ENCODE measurements at regions not wholly inside any gene's neighbourhood (a gene's known extent, or its start where the extent isn't known, plus 50 kb on each side); places are given as distances from the start of the nearest gene placed in this dataset.

DNA sequence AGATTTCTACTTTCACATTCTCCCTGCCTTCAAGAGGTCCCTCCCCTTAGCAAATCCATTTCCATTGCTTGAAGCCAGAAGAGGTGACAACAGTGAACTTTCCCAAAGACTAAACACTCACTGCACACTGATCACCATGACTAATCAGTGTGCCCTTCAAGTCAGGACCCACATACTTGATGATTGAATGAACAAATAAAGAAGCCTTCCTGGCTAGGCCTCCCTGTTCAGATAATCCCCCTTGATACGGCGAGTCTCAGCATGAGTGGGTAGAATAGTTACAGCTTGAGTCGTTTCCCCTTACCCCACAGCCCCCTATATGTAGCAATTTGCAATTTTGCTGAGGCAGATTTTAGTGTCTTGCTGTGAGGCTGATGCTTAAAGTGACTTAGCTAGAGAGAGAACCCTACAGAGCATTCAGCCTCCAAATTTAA lies 102.2 kb downstream of the UNC5CL start:
- TF ChIP-seq CTCF (conservative IDR thresholded peaks at IDR 0.05; ENCODE audit: low read depth, low read length) (no peak), EZH2 (IDR thresholded peaks at IDR 0.05; ENCODE audit: borderline replicate concordance, low read depth, low read length, poor library complexity, severe bottlenecking) (no peak)
